Stimulated activated CD4-positive, alpha-beta T cell treated with anti-CD3 and anti-CD28 coated beads, Interleukin-15, amount 100 ng/mL, for 48 hours (primary cell): ENCODE measurements at regions not wholly inside any gene's neighbourhood (a gene's known extent, or its start where the extent isn't known, plus 50 kb on each side); places are given as distances from the start of the nearest gene placed in this dataset.

Experiments used
- DNase-seq, 2 donors: peaks; one replicate each; pipeline ENCODE4 v3.0.0-alpha.2; 2020; ENCODE audit warnings: low read depth in 2 of 2

GRCh38 chr19:33898062-33898677 is 101.5 kb downstream of the KCTD15 start:
- no peak for DNase-seq

DNA sequence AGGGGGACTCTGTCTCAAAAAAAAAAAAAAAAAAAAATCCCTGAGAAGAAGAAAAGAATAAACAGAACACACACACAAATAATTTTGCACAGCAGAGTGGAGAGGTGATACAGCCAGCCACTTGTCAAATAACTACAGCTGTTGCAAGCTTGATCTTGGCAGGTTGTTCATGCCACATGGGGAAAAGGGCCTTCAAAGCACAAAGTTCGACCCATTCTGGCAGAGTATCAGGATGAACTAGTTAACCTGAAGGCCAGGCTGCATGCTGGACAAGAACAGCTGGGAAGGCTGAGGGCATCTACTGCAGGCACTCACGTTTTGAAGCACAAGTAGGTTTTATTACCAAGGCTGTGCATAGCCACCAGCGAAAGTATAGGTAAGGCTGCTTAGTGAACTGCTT is 104.1 kb downstream of the KCTD15 start:
- DNase-seq = no peak

- no peak for DNase-seq
These were observed 105.7 kb downstream of the KCTD15 start for GRCh38 chr19:33902395-33902794.

GRCh38 chr19:33902802-33903488 is 106.3 kb downstream of the KCTD15 start:
- DNase-seq = no peak

DNA sequence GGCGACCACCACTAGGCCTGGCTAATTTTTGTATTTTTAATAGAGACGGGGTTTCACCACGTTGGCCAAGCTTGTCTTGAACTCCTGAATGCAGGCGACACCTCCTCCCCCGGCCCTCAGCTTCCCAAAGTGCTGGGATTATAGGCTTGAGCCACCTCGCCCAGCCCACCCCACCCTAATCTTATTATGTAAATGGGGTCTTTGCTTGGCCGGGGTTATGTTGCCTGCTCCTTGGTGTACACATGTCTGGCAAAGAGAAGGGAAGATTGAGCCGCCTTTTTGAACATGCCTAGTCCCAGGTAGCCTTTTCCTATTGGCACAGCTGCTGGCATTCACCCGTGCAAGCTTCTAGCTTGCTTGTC is 106.8 kb downstream of the KCTD15 start:
- no peak for DNase-seq

DNA sequence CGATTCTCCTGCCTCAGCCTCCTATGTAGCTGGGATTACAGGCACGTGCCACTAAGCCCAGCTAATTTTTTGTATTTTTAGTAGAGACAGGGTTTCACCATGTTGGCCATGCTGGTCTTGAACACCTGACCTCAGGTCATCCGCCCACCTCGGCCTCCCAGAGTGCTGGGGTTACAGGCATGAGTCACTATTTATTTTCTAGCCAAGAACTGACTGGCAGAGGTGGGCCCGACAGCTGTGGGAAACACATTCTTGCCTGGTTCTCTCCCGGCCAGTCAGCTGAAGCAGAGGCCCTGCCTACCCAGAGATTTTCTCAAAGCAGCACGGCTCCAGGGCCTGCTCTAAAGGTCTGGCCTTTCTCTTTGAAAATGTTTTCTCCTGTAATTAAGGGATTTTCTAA is 108.0 kb downstream of the KCTD15 start:
- no peak for DNase-seq

GRCh38 chr19:33905473-33905936 is 108.8 kb downstream of the KCTD15 start:
- DNase-seq = no peak

DNA sequence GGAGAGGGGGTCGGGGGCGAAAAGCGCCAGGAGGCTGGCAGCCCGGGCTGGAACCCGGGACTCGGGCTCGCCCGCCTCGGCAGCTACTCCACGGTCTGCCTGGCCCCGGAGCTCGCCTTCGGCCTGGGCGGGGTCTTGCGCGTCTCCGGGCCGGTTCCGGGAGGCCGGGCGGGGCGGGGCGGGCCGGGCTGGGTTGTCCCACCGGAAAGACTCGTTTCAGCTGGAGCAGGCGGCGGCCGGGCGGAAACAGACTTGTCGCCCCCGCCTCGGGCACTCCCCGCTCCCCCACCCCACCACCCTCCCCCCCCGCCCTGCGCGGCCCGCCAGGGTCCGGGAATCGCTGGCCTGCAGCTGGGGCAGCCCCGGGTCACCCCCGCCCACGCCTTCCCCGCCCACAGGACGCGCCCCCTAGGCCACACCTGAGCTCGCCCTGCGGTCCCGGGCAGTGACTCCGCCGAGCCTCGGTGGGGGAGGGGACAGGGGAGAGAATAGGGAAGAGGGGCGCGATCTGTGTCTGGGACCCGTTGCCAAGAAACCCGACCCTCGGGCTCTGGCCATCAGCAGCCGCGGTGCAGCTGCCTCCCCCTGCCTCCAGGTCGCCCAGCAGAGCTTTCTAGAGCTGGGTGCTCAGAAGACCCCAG is 109.4 kb downstream of the KCTD15 start:
- no peak for DNase-seq

DNA sequence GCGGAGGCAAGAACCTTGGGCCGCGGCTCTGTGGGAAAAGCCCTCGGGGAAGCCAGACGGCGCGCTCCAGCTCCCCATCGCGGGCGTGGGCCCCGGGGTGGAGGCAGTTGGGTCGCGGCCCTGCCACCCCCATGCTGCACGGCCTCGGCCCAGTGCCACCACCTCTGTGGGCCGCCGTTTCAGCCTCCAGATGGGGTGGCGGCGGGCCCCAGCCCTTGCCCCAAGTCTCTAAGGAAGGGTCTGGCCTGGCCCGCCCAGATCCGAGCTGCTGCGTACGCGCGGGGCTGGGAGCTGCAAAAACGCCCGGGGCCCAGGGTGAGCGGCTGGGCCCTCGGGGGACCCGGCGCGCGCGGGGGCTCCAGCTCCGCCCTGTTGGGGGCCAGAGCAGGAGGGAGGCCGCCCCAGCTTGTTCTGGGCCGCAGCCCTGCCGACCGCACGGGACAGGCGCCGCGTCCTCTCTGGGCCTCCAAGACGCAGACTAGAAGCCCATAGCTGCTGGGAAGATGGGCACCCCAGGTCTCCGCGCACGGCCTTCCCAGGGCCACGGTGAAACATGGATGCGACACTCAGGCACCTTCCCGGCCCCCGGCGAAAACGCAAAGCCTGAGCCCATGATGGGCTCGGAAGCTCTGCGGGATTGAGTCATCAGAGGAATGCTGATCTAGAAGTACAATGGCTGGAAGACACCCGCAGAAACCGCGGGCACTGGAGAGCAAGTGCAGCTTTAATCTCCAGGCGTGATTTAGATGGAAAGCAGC is 110.1 kb downstream of the KCTD15 start:
- DNase-seq = no peak

DNA sequence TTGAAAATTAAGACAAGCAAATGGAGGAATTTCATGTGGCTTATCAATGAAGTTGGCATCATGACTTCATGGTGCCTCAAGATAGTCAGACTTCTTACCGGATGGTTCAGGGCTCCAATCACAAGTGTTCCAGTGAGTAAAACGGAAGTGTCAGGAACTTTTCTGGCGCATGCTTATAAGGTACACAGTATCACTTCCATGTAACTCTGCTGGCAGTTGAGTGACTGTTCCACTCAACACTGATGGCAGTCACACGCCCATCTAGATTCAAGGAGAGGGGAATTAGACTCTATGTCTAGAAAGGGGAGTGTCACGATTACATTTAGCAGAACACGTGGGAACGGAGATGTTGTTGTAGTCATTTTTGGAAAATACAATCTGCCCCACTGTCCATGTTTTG is 114.3 kb downstream of the KCTD15 start:
- DNase-seq = no peak

DNA sequence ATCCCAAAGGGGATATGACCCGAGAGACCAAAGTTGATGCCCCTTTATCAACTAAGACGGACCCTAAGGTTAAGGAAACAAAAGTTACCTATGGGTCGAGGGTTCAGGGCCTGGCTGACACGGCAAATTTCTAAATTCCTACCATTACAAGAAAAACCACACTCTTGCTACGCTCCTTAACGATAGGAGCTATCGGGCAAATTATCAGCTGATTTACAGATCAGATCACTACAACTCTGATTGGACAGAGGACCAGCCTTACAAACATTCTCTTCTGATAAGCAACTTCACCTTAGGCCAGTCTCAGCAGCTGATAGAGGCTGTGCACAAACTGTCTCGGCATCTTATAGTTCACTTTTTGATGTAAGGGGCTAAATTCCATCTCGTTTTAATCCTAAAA is 117.9 kb downstream of the KCTD15 start:
- no peak for DNase-seq

GRCh38 chr19:33916792-33917191 is 120.1 kb downstream of the KCTD15 start:
- no peak for DNase-seq

DNA sequence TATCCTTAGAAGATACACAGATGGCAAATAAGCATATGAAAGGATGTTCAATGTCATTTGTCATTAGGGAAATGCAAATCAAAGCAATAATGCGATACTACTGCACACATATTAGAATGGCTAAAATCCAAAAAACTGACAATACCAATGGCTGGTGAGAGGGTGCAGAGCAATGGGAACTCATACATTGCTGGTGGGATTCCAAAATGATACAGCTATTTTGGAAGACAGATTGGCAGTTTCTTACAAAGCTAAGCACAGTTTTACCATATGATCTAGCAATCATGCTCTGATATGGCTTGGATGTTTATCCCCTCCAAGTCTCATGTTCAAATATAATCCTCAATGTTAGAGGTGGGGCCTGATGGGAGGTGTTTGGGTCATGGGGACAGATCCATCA is 122.6 kb downstream of the KCTD15 start:
- no peak for DNase-seq

DNA sequence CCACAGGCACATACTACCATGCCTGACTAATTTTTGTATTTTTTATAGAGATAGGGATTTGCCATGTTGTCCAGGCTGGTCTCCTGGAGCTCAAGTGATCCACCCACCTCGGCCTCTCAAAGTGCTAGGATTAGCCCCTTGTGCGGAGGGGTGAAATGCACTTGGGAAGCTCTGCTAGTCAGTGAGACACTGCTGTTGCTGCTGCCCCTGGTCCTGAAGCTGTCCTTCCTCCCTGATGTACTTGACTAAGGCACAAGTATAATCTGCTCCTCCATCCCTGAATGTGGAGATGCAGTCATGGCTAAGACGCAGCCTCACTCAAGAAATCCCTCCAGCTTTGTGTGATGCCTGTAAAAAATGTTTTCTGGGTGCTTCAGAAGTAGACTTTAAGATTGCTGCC is 124.5 kb downstream of the KCTD15 start:
- no peak for DNase-seq

DNA sequence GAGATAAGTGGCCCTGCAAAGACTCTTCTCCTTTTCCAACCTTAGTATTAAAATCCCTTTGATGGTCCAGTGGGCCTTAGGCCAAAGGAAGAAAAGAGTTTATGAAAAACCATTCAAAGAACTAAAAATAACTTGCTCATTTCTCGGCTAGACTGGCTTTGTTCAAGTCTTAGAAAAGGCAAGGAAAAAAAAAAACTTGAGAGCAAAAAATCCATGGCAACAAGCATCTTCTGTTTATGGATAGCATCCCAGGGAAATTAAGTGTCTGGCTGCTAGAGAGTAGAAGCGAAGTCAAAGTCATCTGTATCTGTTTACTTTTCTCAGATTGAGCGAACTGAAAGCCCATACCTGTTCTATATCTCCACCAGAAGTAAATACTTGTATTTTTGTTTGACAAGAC is 129.6 kb downstream of the KCTD15 start:
- DNase-seq = no peak

DNA sequence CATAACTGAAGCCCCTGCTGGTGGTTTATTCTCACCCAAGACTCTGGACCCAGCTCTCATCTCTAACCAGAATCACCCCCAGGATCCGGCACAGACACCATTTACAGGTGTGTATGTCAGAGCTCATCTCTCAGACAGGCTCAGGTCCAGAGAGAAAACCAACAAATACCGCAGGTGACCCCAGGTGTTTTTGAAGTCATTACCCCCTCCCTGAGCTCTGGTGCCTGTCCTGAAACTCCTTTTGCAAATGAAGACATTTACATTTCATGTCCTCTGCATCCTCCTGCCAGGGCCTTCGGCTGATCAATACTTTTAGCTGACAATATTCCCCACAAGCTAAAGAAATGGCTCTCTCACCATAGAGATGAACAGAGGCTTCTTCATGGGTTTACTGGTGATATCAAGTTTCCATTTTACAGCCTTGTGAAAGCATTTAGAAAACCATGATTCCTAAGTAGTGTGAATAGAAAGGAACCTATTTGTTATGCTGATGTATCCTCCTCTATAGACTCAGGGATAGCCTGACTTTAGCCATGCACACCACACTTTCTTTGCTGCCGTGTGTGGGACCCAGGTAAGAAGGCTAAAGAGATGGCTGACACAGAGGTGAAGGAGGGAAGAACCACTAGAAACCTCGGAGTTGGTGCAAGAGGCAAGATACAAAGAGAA is 131.3 kb downstream of the KCTD15 start:
- DNase-seq = no peak

- no peak for DNase-seq
These were observed 131.8 kb downstream of the KCTD15 start for GRCh38 chr19:33928458-33928950.

- no peak for DNase-seq
These were observed 137.3 kb downstream of the KCTD15 start for GRCh38 chr19:33933931-33934330.

DNA sequence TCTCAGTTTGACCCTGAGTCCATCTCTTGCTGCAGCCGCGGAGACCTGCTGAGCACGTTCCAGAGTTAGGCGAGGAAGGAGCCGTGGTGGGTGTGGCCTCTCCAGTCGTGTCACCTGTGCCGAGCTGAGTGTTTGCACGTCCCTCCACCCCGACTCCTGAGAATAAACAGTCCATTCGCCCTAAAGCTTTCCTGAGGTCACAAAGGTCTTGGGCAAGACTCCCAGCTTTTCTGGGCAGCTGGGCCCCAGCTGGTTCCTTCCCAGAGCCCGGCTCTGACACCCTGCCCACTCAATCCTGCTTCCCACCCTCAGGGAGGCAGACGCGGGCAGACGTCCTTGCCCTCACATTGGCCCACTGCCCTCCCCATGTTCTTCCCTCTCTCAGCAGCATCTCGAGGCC is 142.2 kb downstream of the KCTD15 start:
- no peak for DNase-seq

- DNase-seq = no peak
These were observed 144.5 kb downstream of the KCTD15 start for GRCh38 chr19:33941133-33941532.

- DNase-seq = no peak
These were observed 150.0 kb downstream of the KCTD15 start for GRCh38 chr19:33946535-33947264.
